Spleen (tissue), 7 donors: ENCODE measurements at regions not wholly inside any gene's neighbourhood (a gene's known extent, or its start where the extent isn't known, plus 50 kb on each side); places are given as distances from the start of the nearest gene placed in this dataset.

Experiments
- CTCF ChIP-seq, 11 experiments: fragments of 200-600 bp in 7 of 11; fragments of 450-650 bp in 4 of 11; sonication (generic) in 4 of 11; IDR thresholded peaks in 8 of 11; conservative IDR thresholded peaks in 3 of 11; 1 replicate in 7 of 11; 2 replicates in 4 of 11; pipeline versions ENCODE4 v1.4.0 to v1.8.0; 2016 to 2021; ENCODE audit warnings: antibody characterized with exemption in 11 of 11, inconsistent platforms in 4 of 11, mild to moderate bottlenecking in 1 of 11
- POLR2A ChIP-seq, 3 donors: fragments of 450-650 bp; IDR thresholded peaks; one replicate each; pipeline ENCODE4 v1.5.1; 2017; ENCODE audit warnings: antibody characterized with exemption in 3 of 3, mild to moderate bottlenecking in 1 of 3
- POLR2AphosphoS5 ChIP-seq, 3 donors: sonication (generic); formaldehyde crosslinking; IDR thresholded peaks; one replicate each; pipeline ENCODE4 v1.5.1; 2017; ENCODE audit warnings: antibody characterized with exemption in 3 of 3
- donor health status: DM: no; HTN: no; CAD: no; lungs with moderate emphysema.
- donor health status: DM: no; HTN: no; CAD: no.
- donor health status: DM: no; HTN: no; CAD: no.

GRCh38 chr11:116171271-116172140 lies 601.3 kb downstream of the BUD13 start:
- TF ChIP-seq CTCF (IDR thresholded peaks at IDR 0.05 in 8 of 11, conservative IDR thresholded peaks at IDR 0.05 in 3 of 11) = no peak
- no peak for TF ChIP-seq POLR2AphosphoS5 (IDR thresholded peaks at IDR 0.05)
- no peak for TF ChIP-seq POLR2A (IDR thresholded peaks at IDR 0.05)
